Stomach (tissue), 8 donors: ENCODE measurements at regions not wholly inside any gene's neighbourhood (a gene's known extent, or its start where the extent isn't known, plus 50 kb on each side); places are given as distances from the start of the nearest gene placed in this dataset.

Experiments
- DNase-seq, 2 donors: peaks; one replicate each; pipeline versions ENCODE4 v3.0.0 to v3.0.0-alpha.2; 2013 to 2019
- H3K27ac ChIP-seq, 5 donors: fragments of 200-600 bp in 4 of 5; sonication (generic) in 4 of 5; one replicate each; pipeline ENCODE4 v1.5.1; 2013 to 2019; ENCODE audit warnings: mild to moderate bottlenecking in 1 of 5, moderate library complexity in 1 of 5
- H3K27me3 ChIP-seq, 3 donors: fragments of 200-600 bp; sonication (generic); one replicate each; pipeline ENCODE4 v1.5.1; 2017 to 2019; ENCODE audit warnings: mixed run types in 1 of 3
- H3K36me3 ChIP-seq, 4 donors: fragments of 200-600 bp; sonication (generic); 1 replicate in 3 of 4; 2 replicates in 1 of 4; pipeline ENCODE4 v1.5.1; 2016 to 2019
- H3K4me1 ChIP-seq, 4 donors: fragments of 200-600 bp; sonication (generic); one replicate each; pipeline ENCODE4 v1.5.1; 2016 to 2019
- H3K4me3 ChIP-seq, 4 donors: fragments of 200-600 bp; sonication (generic) in 3 of 4; one replicate each; pipeline ENCODE4 v1.5.1; 2016 to 2019; ENCODE audit warnings: mild to moderate bottlenecking in 1 of 4
- H3K9me3 ChIP-seq, 4 donors: fragments of 200-600 bp; sonication (generic); one replicate each; pipeline ENCODE4 v1.5.1; 2016 to 2019
- CTCF ChIP-seq, 7 experiments: fragments of 450-650 bp in 4 of 7; fragments of 200-600 bp in 3 of 7; sonication (generic) in 3 of 7; IDR thresholded peaks; one replicate each; pipeline ENCODE4 v1.5.1; 2016 to 2019; ENCODE audit warnings: antibody characterized with exemption in 7 of 7, control low read depth in 2 of 7, mild to moderate bottlenecking in 1 of 7
- EP300 ChIP-seq: sonication (generic); formaldehyde crosslinking; IDR thresholded peaks from one replicate; pipeline ENCODE4 v1.6.1; 2017; ENCODE audit warnings: antibody characterized with exemption
- POLR2A ChIP-seq, 4 donors: fragments of 450-650 bp; IDR thresholded peaks; one replicate each; pipeline ENCODE4 v1.6.1; 2016; ENCODE audit warnings: antibody characterized with exemption in 4 of 4, control low read depth in 2 of 4, mild to moderate bottlenecking in 1 of 4, moderate library complexity in 1 of 4
- POLR2AphosphoS5 ChIP-seq, 3 donors: sonication (generic); formaldehyde crosslinking; IDR thresholded peaks; one replicate each; pipeline ENCODE4 v1.6.1; 2016; ENCODE audit warnings: antibody characterized with exemption in 3 of 3
- WGBS, 5 donors: extraction: QIAGEN DNeasy Blood & Tissue Kit in 3 of 5; methylation state at CpG; one replicate each; pipeline versions ENCODE4 v1.1.5 to v1.1.7; 2013 to 2018; 5-methylcytosine and 5-hydroxymethylcytosine counted together
- intact Hi-C: fragments of 100-400 bp; cut with DNase I; formaldehyde crosslinking; loops from one replicate; pipeline ENCODE4 v1.15.1; 2023; ENCODE audit warnings: low total_unique reads
- donor health status: healthy with polysubstance abuse.
- donor health status: Bipolar disorder and iron deficiency.
- donor health status: healthy.

GRCh38 chr7:46707973-46708372, 786.9 kb upstream of the IGFBP3 start:
- Histone ChIP-seq H3K9me3 (no peaks in the 10 kb centered on the region), H3K36me3 (no peaks in the 10 kb centered on the region), H3K27ac (no peak overlapping the region), H3K4me1 (peaks cover 0 to 13% (median 6%) of the 10 kb centered on the region in 4 donors), H3K27me3 (no peaks in the 10 kb centered on the region), H3K4me3 (no peak overlapping the region)
- intact Hi-C loops: no loop called here
- DNase-seq: no peak
- no peak for TF ChIP-seq CTCF (IDR thresholded peaks at IDR 0.05)
- no peak for TF ChIP-seq POLR2AphosphoS5 (IDR thresholded peaks at IDR 0.05)
- no peak for TF ChIP-seq EP300
- no peak for TF ChIP-seq POLR2A (IDR thresholded peaks at IDR 0.05)

- Histone ChIP-seq H3K4me3 (no peak overlapping the region), H3K27ac (no peak overlapping the region), H3K4me1 (peaks cover 0 to 12% (median 2%) of the 10 kb centered on the region in 4 donors), H3K27me3 (no peaks in the 10 kb centered on the region), H3K9me3 (no peaks in the 10 kb centered on the region), H3K36me3 (no peaks in the 10 kb centered on the region)
- no peak for TF ChIP-seq CTCF (IDR thresholded peaks at IDR 0.05)
- no peak for TF ChIP-seq POLR2A (IDR thresholded peaks at IDR 0.05)
- no peak for TF ChIP-seq EP300
- no peak for TF ChIP-seq POLR2AphosphoS5 (IDR thresholded peaks at IDR 0.05)
- intact Hi-C loops: no loop called here
- 55 to 73% (median 68%) methylated on average over 7 of the region's 7 CpGs for WGBS, 5 donors
- peak in 1 of 2 donors; percentile 54 for DNase-seq
Measured at GRCh38 chr7:46705386-46706255, 784.5 kb upstream of the IGFBP3 start.

GRCh38 chr7:46696741-46697140, 775.7 kb upstream of the IGFBP3 start:
- intact Hi-C loops: no loop called here

More at GRCh38 chr7:46696741-46697140, 775.7 kb upstream of the IGFBP3 start:
- no peaks in the 10 kb centered on the region for H3K4me1 ChIP-seq
- no peak overlapping the region for H3K4me3 ChIP-seq
- no peaks in the 10 kb centered on the region for H3K27me3 ChIP-seq
- 50 to 63% (median 60%) methylated on average over 1 of the region's 1 CpG for WGBS, 5 donors
- H3K27ac ChIP-seq: no peak overlapping the region
- H3K36me3 ChIP-seq: no peaks in the 10 kb centered on the region
- DNase-seq: no peak
- no peak for TF ChIP-seq POLR2AphosphoS5 (IDR thresholded peaks at IDR 0.05)
- no peak for TF ChIP-seq POLR2A (IDR thresholded peaks at IDR 0.05)
- TF ChIP-seq CTCF (IDR thresholded peaks at IDR 0.05): no peak
- no peak for TF ChIP-seq EP300
- H3K9me3 ChIP-seq: peaks cover 0 to 3% (median 0%) of the 10 kb centered on the region in 4 donors
